ENCODE measurements at regions not wholly inside any gene's neighbourhood (a gene's known extent, or its start where the extent isn't known, plus 50 kb on each side); places are given as distances from the start of the nearest gene placed in this dataset.

DNA sequence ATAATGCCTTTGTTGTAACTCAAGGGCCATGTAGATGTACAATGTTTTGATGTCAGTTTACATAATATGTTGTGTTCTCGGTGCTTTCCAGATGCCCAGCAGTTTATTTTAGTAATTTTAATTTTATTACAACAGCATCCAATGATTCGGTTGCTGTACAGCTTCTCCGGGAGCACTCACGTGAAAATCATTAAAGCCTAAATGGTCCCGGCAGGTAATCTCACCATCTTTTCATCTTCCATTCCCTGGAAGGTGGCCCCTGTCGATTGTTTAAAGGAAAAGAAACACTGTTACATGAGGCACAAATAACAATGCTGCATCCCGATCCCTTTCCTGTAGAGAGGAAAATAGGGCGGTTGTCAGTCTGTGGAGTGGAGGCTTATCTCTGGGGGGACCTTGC lies 498.1 kb downstream of the SLC4A3 start:
- Histone ChIP-seq H3K36me3 (ENCODE audit: control insufficient read depth in 2 of 2, insufficient read depth in 1 of 2, low read length in 2 of 2) (no peaks in the 10 kb centered on the region), H3K27ac (ENCODE audit: extremely low read depth, low read depth, low read length) (no peak overlapping the region), H3K4me1 (ENCODE audit: control insufficient read depth, insufficient read depth, low read length) (no peaks in the 10 kb centered on the region), H3K4me3 (ENCODE audit: low read depth, low read length) (no peak overlapping the region), H3K9me3 (ENCODE audit: control insufficient read depth, insufficient read depth, low read depth, low read length) (no peaks in the 10 kb centered on the region)
- POLR2A ChIA-PET = no interaction called here
- TF ChIP-seq, protein P1, sequence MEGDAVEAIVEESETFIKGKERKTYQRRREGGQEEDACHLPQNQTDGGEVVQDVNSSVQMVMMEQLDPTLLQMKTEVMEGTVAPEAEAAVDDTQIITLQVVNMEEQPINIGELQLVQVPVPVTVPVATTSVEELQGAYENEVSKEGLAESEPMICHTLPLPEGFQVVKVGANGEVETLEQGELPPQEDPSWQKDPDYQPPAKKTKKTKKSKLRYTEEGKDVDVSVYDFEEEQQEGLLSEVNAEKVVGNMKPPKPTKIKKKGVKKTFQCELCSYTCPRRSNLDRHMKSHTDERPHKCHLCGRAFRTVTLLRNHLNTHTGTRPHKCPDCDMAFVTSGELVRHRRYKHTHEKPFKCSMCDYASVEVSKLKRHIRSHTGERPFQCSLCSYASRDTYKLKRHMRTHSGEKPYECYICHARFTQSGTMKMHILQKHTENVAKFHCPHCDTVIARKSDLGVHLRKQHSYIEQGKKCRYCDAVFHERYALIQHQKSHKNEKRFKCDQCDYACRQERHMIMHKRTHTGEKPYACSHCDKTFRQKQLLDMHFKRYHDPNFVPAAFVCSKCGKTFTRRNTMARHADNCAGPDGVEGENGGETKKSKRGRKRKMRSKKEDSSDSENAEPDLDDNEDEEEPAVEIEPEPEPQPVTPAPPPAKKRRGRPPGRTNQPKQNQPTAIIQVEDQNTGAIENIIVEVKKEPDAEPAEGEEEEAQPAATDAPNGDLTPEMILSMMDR (tag by site-specific recombination; IDR thresholded peaks at IDR 0.05) = no peak
- TF ChIP-seq ZNF544 (tag by site-specific recombination; IDR thresholded peaks at IDR 0.05) = no peak
- CTCF ChIA-PET = interaction anchor here (0.6 kb wide), 1 partner anchor 805 kb away, joined by 3 read pairs; no protein-coding TSS in a partner anchor

- ChIA-PET POLR2A (no interaction called here), CTCF (interaction anchor here (0.6 kb wide), 1 partner anchor 21 kb away, joined by 3 read pairs; no protein-coding TSS in a partner anchor)
- no peaks in the 10 kb centered on the region for H3K4me1 ChIP-seq (ENCODE audit: control insufficient read depth, insufficient read depth, low read length)
- no peaks in the 10 kb centered on the region for H3K36me3 ChIP-seq (ENCODE audit: control insufficient read depth in 2 of 2, insufficient read depth in 1 of 2, low read length in 2 of 2)
- peaks cover 4% of the 10 kb centered on the region for H3K9me3 ChIP-seq (ENCODE audit: control insufficient read depth, insufficient read depth, low read depth, low read length)
- no peak overlapping the region for H3K4me3 ChIP-seq (ENCODE audit: low read depth, low read length)
- TF ChIP-seq ZNF26 (tag by site-specific recombination; IDR thresholded peaks at IDR 0.05) (no peak), ZNF114 (tag by site-specific recombination; IDR thresholded peaks at IDR 0.05) (no peak), PRDM4 (tag by site-specific recombination; IDR thresholded peaks at IDR 0.05) (no peak), ZNF701 (tag by site-specific recombination; IDR thresholded peaks at IDR 0.05) (no peak), OSR2 (tag by site-specific recombination; IDR thresholded peaks at IDR 0.05) (no peak), ZNF571 (tag by site-specific recombination; IDR thresholded peaks at IDR 0.05) (no peak), ZNF341 (tag by site-specific recombination; IDR thresholded peaks at IDR 0.05; ENCODE audit: low read depth) (no peak), ZNF146 (tag by site-specific recombination; IDR thresholded peaks at IDR 0.05) (no peak), ZNF792 (tag by site-specific recombination; IDR thresholded peaks at IDR 0.05) (no peak), ZNF140 (tag by site-specific recombination; IDR thresholded peaks at IDR 0.05) (no peak), SP7 (tag by site-specific recombination; IDR thresholded peaks at IDR 0.05) (no peak), ZNF658 (tag by site-specific recombination; IDR thresholded peaks at IDR 0.05) (no peak), ZBTB48 (tag by site-specific recombination; IDR thresholded peaks at IDR 0.05) (no peak), ZNF610 (tag by site-specific recombination; IDR thresholded peaks at IDR 0.05; ENCODE audit: borderline replicate concordance) (no peak), ZNF548 (tag by site-specific recombination; IDR thresholded peaks at IDR 0.05) (no peak)
- TF ChIP-seq, protein P2, sequence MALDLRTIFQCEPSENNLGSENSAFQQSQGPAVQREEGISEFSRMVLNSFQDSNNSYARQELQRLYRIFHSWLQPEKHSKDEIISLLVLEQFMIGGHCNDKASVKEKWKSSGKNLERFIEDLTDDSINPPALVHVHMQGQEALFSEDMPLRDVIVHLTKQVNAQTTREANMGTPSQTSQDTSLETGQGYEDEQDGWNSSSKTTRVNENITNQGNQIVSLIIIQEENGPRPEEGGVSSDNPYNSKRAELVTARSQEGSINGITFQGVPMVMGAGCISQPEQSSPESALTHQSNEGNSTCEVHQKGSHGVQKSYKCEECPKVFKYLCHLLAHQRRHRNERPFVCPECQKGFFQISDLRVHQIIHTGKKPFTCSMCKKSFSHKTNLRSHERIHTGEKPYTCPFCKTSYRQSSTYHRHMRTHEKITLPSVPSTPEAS (tag by site-specific recombination; IDR thresholded peaks at IDR 0.05) = no peak
- TF ChIP-seq, protein P3, sequence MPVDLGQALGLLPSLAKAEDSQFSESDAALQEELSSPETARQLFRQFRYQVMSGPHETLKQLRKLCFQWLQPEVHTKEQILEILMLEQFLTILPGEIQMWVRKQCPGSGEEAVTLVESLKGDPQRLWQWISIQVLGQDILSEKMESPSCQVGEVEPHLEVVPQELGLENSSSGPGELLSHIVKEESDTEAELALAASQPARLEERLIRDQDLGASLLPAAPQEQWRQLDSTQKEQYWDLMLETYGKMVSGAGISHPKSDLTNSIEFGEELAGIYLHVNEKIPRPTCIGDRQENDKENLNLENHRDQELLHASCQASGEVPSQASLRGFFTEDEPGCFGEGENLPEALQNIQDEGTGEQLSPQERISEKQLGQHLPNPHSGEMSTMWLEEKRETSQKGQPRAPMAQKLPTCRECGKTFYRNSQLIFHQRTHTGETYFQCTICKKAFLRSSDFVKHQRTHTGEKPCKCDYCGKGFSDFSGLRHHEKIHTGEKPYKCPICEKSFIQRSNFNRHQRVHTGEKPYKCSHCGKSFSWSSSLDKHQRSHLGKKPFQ (tag by site-specific recombination; IDR thresholded peaks at IDR 0.05) = no peak
- TF ChIP-seq, protein P4, sequence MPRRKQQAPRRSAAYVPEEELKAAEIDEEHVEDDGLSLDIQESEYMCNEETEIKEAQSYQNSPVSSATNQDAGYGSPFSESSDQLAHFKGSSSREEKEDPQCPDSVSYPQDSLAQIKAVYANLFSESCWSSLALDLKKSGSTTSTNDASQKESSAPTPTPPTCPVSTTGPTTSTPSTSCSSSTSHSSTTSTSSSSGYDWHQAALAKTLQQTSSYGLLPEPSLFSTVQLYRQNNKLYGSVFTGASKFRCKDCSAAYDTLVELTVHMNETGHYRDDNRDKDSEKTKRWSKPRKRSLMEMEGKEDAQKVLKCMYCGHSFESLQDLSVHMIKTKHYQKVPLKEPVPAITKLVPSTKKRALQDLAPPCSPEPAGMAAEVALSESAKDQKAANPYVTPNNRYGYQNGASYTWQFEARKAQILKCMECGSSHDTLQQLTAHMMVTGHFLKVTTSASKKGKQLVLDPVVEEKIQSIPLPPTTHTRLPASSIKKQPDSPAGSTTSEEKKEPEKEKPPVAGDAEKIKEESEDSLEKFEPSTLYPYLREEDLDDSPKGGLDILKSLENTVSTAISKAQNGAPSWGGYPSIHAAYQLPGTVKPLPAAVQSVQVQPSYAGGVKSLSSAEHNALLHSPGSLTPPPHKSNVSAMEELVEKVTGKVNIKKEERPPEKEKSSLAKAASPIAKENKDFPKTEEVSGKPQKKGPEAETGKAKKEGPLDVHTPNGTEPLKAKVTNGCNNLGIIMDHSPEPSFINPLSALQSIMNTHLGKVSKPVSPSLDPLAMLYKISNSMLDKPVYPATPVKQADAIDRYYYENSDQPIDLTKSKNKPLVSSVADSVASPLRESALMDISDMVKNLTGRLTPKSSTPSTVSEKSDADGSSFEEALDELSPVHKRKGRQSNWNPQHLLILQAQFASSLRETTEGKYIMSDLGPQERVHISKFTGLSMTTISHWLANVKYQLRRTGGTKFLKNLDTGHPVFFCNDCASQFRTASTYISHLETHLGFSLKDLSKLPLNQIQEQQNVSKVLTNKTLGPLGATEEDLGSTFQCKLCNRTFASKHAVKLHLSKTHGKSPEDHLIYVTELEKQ (tag by site-specific recombination; IDR thresholded peaks at IDR 0.05; ENCODE audit: borderline replicate concordance) = no peak
- TF ChIP-seq, protein P5, sequence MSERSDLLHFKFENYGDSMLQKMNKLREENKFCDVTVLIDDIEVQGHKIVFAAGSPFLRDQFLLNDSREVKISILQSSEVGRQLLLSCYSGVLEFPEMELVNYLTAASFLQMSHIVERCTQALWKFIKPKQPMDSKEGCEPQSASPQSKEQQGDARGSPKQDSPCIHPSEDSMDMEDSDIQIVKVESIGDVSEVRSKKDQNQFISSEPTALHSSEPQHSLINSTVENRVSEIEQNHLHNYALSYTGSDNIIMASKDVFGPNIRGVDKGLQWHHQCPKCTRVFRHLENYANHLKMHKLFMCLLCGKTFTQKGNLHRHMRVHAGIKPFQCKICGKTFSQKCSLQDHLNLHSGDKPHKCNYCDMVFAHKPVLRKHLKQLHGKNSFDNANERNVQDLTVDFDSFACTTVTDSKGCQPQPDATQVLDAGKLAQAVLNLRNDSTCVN (tag by site-specific recombination; optimal IDR thresholded peaks at IDR 0.05) = no peak
- H3K27ac ChIP-seq (ENCODE audit: extremely low read depth, low read depth, low read length) = no peak overlapping the region
Measured at GRCh38 chr2:220127311-220127710, 499.9 kb downstream of the SLC4A3 start.
